Hematopoietic multipotent progenitor cell treated with erythropoietin and hydrocortisone succinate and interleukin-3 and kit ligand, for 15 days (in vitro differentiated cells): ENCODE measurements at regions not wholly inside any gene's neighbourhood (a gene's known extent, or its start where the extent isn't known, plus 50 kb on each side); places are given as distances from the start of the nearest gene placed in this dataset.
"Not testable (repeated sequence)": the region's sequence is repeated elsewhere in the genome, so short reads cannot be mapped to it uniquely, and the experiment has no call there.

Experiments
- DNase-seq: peaks from one replicate; pipeline ENCODE4 v3.0.0-alpha.2; 2015; ENCODE audit warnings: low spot score

GRCh38 chrX:2572740-2573139 lies 72.0 kb upstream of the DHRSX start:
- DNase-seq: no peak

- no peak for DNase-seq
Measured at GRCh38 chrX:2568125-2568524, 67.3 kb upstream of the DHRSX start.

- DNase-seq: no peak
Measured at GRCh38 chrX:2566055-2566454, 65.3 kb upstream of the DHRSX start.

DNA sequence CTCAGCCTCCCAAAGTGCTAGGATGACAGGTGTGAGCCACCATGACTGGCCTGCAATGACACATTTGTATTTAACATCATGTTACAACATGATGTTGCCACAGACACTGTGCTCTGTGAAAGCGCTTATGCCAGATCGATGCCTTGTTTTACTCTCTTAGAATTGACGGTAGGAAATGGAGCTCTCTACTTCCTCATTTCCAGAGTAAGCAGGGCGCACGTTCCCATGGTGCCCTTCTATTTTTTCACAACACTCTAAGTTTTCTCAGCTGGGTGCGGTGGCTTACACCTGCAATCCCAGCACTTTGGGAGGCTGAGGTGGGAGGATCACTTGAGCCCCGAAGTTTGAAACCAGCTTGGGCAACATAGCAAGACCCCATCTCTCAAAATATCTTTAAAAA lies 60.7 kb upstream of the DHRSX start:
- no peak for DNase-seq

DNA sequence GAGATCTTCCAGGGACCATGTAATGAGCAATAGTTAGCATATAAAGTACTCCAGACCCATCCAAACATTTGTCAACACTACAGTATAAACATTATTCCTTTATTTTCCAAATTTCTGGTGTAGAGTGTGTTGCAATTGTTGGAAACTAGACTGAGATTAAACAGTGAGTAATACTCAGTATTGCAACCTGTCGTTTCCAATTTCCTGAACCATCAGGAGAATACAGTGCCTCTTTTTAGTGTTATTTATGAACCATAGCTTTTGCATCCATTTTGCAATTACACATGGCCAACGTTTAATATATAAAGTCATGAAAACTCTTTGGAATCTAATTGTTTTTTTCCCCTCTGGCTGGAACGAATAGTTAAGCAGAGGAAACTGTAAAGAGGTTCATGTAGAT lies 58.3 kb upstream of the DHRSX start:
- DNase-seq: no peak

- no peak for DNase-seq
Measured at GRCh38 chrX:2554891-2555290, 54.1 kb upstream of the DHRSX start.

- not testable (repeated sequence) for DNase-seq
Measured at GRCh38 chrX:2554066-2554465, 53.3 kb upstream of the DHRSX start.

DNA sequence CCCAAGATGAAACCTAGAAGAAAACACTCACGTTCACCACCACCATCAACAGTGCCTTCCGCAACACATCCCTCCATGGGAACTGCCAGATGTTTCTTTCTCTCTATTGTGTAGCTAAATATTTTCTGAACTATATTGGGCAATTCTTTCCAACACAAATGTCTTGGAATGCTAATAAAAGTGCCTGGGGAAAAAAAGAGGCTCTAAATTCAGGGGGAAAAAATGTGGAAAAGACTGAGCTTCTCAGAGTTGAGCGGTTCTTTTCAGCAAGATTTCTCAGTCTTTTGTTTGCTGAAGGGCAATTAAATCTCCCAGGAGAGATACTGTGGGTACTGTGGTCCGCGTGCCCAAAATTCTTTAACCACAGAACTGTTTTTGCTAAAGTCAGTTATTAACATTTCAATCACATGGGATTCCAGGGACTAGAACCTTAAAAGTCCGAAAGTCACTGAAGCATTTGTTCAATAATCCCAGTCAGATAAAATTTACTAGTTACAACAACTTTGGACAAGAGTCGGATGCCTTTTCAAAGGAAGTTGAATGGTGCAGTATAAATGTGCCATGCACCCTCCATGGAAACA lies 51.9 kb upstream of the DHRSX start:
- DNase-seq: no peak

GRCh38 chrX:2550328-2551020 lies 49.7 kb upstream of the DHRSX start:
- DNase-seq: no peak
